ENCODE measurements at regions not wholly inside any gene's neighbourhood (a gene's known extent, or its start where the extent isn't known, plus 50 kb on each side); places are given as distances from the start of the nearest gene placed in this dataset.

GRCh38 chr10:28733647-28734046, 56.3 kb downstream of the BAMBI start:
- TF ChIP-seq CTCF (IDR thresholded peaks at IDR 0.05) (no peak), POLR2A (IDR thresholded peaks at IDR 0.05) (no peak), EP300 (IDR thresholded peaks at IDR 0.05) (no peak)

Data from tibial nerve (tissue), 4 donors.